Kidney glomerular epithelial cell (primary cell): ENCODE measurements at regions not wholly inside any gene's neighbourhood (a gene's known extent, or its start where the extent isn't known, plus 50 kb on each side); places are given as distances from the start of the nearest gene placed in this dataset.

Experiments used
- DNase-seq: peaks from one replicate; lab custom pipeline; 2025; lab: John Stamatoyannopoulos, UW

DNA sequence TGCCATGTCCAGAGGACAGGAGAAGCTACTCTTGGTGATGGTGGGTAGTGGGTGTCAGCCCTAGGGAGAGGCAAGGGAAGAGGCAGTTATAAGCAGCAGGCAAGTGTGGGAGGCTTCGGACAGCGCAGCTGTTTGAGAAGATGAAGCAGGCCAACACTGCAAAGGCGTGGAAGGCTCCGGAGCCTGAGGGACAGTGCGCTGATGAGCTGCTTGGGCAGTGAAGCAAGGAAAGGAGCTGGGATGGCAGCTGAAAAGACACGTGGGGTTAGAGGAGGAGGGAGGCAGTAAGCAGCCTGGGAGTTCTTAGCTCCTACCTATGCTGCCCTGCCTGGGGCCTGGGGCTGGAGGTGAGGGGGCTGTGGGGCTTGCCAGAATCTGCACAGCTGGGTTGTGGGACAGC lies 50.1 kb upstream of the CRTAC1 start:
- DNase-seq = peak; percentile 2
